CD4-positive, alpha-beta memory T cell (primary cell): ENCODE measurements at regions not wholly inside any gene's neighbourhood (a gene's known extent, or its start where the extent isn't known, plus 50 kb on each side); places are given as distances from the start of the nearest gene placed in this dataset.

Source experiments
- CTCF ChIA-PET: fragments of 350-600 bp; sonication (Branson Sonifier 250); formaldehyde crosslinking; loops from one replicate; lab custom pipeline; 2021; ENCODE audit warnings: inconsistent platforms; ENCODE audit not compliant: partially characterized antibody; lab: Charles Lee
- POLR2A ChIA-PET: fragments of 350-600 bp; sonication (Branson Sonifier 250); formaldehyde crosslinking; loops from one replicate; lab custom pipeline; 2021; ENCODE audit not compliant: partially characterized antibody; lab: Charles Lee
- DNase-seq, 5 donors: peaks; one replicate each; pipeline versions ENCODE4 v3.0.0 to v3.0.0-alpha.2; 2020 to 2022; ENCODE audit warnings: mixed read lengths in 1 of 5
- H3K27ac ChIP-seq: one replicate; pipeline ENCODE4 v1.7.0; 2013; ENCODE audit warnings: low read depth, low read length
- H3K27me3 ChIP-seq: 2 replicates; pipeline ENCODE4 v1.7.0; 2013; ENCODE audit warnings: mild to moderate bottlenecking, low read length, moderate library complexity; ENCODE audit not compliant: insufficient read depth
- H3K36me3 ChIP-seq: 2 replicates; pipeline ENCODE4 v1.7.0; 2013; ENCODE audit warnings: mild to moderate bottlenecking, low read length, moderate library complexity; ENCODE audit not compliant: insufficient read depth
- H3K4me1 ChIP-seq: 2 replicates; pipeline ENCODE4 v1.7.0; 2013; ENCODE audit warnings: mild to moderate bottlenecking, low read length, moderate library complexity; ENCODE audit not compliant: insufficient read depth
- H3K4me3 ChIP-seq, 2 donors: one replicate each; pipeline ENCODE4 v1.7.0; 2013; ENCODE audit warnings: low read length in 2 of 2, mild to moderate bottlenecking in 1 of 2
- H3K9me3 ChIP-seq, 2 donors: one replicate each; pipeline ENCODE4 v1.7.0; 2013; ENCODE audit warnings: low read length in 2 of 2, control low read depth in 1 of 2; ENCODE audit not compliant: control insufficient read depth in 1 of 2
- H3K27ac Mint-ChIP-seq, 7 donors: one replicate each; pipeline ENCODE4 v1.8.0; 2020 to 2021; ENCODE audit warnings: mixed read lengths in 7 of 7, mild to moderate bottlenecking in 6 of 7, inconsistent platforms in 3 of 7, moderate library complexity in 3 of 7
- H3K27me3 Mint-ChIP-seq, 2 donors: one replicate each; pipeline ENCODE4 v1.8.0; 2020 to 2021; ENCODE audit warnings: mixed read lengths in 2 of 2
- H3K36me3 Mint-ChIP-seq, 2 donors: one replicate each; pipeline ENCODE4 v1.8.0; 2020 to 2021; ENCODE audit warnings: mixed read lengths in 2 of 2, inconsistent platforms in 1 of 2, mild to moderate bottlenecking in 1 of 2
- H3K4me1 Mint-ChIP-seq, 4 donors: one replicate each; pipeline ENCODE4 v1.8.0; 2020 to 2021; ENCODE audit warnings: mixed read lengths in 4 of 4, mild to moderate bottlenecking in 1 of 4
- H3K4me3 Mint-ChIP-seq, 8 donors: one replicate each; pipeline ENCODE4 v1.8.0; 2020 to 2021; ENCODE audit warnings: mixed read lengths in 8 of 8, mild to moderate bottlenecking in 7 of 8, moderate library complexity in 6 of 8, inconsistent platforms in 3 of 8
- H3K9me3 Mint-ChIP-seq, 8 donors: one replicate each; pipeline ENCODE4 v1.8.0; 2020 to 2021; ENCODE audit warnings: mixed read lengths in 8 of 8, mild to moderate bottlenecking in 5 of 8, inconsistent platforms in 3 of 8, moderate library complexity in 1 of 8
- intact Hi-C: fragments of 100-400 bp; cut with micrococcal nuclease; formaldehyde crosslinking; loops from one replicate; pipeline ENCODE4 v1.15.1; 2023

DNA sequence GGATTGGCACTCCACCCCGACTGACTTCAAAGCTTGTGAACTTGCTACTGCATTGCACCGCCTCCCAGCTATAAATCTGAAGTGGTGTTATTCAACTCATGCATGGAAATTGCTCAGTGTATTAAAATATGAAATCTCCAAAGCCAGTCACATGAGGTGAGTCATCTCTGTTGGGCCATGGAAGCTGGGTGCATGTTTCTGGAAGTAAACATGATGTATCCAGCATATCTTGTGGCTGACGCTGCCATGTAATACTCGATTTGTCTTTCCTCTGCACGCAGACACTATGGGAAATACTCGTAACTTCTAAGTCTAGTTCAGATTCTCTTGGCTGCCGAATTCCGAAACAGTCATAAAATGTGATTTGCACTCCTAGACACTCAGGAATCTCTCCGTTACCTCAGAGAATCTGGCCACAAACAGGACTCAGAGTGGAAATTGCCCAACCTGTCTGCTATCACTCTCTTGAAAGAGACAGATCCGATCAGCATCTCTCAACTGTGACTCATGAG, 154.9 kb upstream of the MPPED2 start:
- H3K4me1 Mint-ChIP-seq = no peaks in the 10 kb centered on the region
- no peaks in the 10 kb centered on the region for H3K4me1 ChIP-seq
- no peaks in the 10 kb centered on the region for H3K27me3 Mint-ChIP-seq
- H3K9me3 Mint-ChIP-seq = peaks cover 0 to 8% (median 4%) of the 10 kb centered on the region in 8 donors
- CTCF ChIA-PET = no interaction called here
- no peak overlapping the region for H3K4me3 Mint-ChIP-seq
- DNase-seq = no peak
- H3K27me3 ChIP-seq = no peaks in the 10 kb centered on the region
- H3K36me3 ChIP-seq = no peaks in the 10 kb centered on the region
- POLR2A ChIA-PET = no interaction called here
- H3K9me3 ChIP-seq = no peaks in the 10 kb centered on the region
- intact Hi-C loops = no loop called here
- no peaks in the 10 kb centered on the region for H3K36me3 Mint-ChIP-seq
- no peak overlapping the region for H3K27ac ChIP-seq
- H3K4me3 ChIP-seq = no peak overlapping the region
- no peak overlapping the region for H3K27ac Mint-ChIP-seq

DNA sequence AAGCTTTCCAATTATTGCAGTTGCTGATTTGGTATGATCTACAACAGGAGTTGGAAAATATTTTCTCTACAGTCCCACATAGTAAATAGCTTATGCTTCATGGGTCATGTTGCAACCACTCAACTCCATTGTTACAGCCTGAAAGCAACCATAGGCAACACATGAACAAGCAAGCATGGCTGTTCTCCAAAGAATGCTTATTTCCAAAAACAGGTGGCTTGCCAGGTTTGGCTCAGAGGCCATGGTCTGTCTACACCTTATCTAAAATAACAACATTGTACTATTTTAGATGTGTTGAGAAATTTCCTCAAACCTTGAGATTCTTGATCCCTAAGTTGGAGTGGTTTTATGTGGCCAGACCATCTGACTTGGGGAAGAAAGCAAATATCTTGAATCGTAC, 153.9 kb upstream of the MPPED2 start:
- no peaks in the 10 kb centered on the region for H3K27me3 ChIP-seq
- ChIA-PET CTCF (no interaction called here), POLR2A (no interaction called here)
- H3K27me3 Mint-ChIP-seq = no peaks in the 10 kb centered on the region
- peaks cover 0 to 8% (median 4%) of the 10 kb centered on the region in 8 donors for H3K9me3 Mint-ChIP-seq
- H3K27ac ChIP-seq = no peak overlapping the region
- no peak overlapping the region for H3K27ac Mint-ChIP-seq
- no peaks in the 10 kb centered on the region for H3K4me1 ChIP-seq
- no peaks in the 10 kb centered on the region for H3K36me3 Mint-ChIP-seq
- DNase-seq = no peak
- H3K9me3 ChIP-seq = no peaks in the 10 kb centered on the region
- H3K36me3 ChIP-seq = no peaks in the 10 kb centered on the region
- H3K4me1 Mint-ChIP-seq = no peaks in the 10 kb centered on the region
- intact Hi-C loops = no loop called here
- H3K4me3 Mint-ChIP-seq = no peak overlapping the region
- no peak overlapping the region for H3K4me3 ChIP-seq

DNA sequence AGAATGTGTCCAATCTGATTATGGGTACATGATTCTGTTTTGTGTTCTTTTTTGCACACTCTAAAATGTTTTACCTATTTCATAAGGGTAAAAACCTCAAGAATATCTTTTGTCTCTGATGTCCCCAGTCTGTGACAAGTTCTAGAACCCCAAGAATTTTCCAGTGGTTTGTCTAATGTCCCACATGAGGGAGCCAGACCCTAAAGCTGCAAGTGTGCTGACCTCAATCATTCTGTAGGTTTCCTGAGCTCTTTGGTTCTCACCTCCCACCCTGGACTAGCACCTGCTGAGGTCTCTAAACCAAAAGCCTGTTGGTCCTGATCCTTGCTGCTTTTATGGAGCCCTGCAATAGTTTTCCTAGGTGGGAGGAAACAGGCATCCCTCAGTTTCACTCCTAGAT, 149.8 kb upstream of the MPPED2 start:
- intact Hi-C loops = no loop called here
- Histone ChIP-seq H3K4me3 (no peak overlapping the region), H3K4me1 (no peaks in the 10 kb centered on the region), H3K27me3 (no peaks in the 10 kb centered on the region), H3K9me3 (no peaks in the 10 kb centered on the region), H3K36me3 (no peaks in the 10 kb centered on the region), H3K27ac (no peak overlapping the region)
- no peak for DNase-seq
- Mint-ChIP-seq H3K36me3 (no peaks in the 10 kb centered on the region), H3K4me3 (no peak overlapping the region), H3K4me1 (no peaks in the 10 kb centered on the region), H3K27ac (no peak overlapping the region), H3K27me3 (no peaks in the 10 kb centered on the region), H3K9me3 (peaks cover 0 to 7% (median 3%) of the 10 kb centered on the region in 8 donors)
- ChIA-PET CTCF (no interaction called here), POLR2A (no interaction called here)

DNA sequence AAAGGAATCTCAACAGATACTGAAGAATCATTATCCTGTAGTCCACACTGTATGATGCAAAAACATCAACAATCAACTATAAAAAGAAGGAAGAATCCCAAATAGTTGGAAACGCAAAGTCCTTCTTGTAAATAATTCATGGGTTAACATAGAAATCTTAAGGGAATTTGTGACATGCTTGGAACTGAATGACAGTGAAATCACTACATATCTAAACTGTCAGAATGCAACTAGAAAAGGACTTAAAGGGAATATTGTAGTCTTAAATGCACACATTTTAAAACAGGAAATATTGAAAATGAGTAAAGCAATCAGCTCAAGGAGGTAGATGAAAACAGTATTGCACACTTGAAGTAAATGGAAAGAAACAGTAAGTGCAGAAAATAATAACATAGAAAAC, 147.6 kb upstream of the MPPED2 start:
- CTCF ChIA-PET = no interaction called here
- no peak overlapping the region for H3K27ac Mint-ChIP-seq
- no peaks in the 10 kb centered on the region for H3K27me3 Mint-ChIP-seq
- intact Hi-C loops = no loop called here
- H3K9me3 Mint-ChIP-seq = peaks cover 0 to 5% (median 2%) of the 10 kb centered on the region in 8 donors
- no peaks in the 10 kb centered on the region for H3K9me3 ChIP-seq
- no peak for DNase-seq
- no peaks in the 10 kb centered on the region for H3K4me1 ChIP-seq
- no peaks in the 10 kb centered on the region for H3K36me3 Mint-ChIP-seq
- H3K4me3 ChIP-seq = no peak overlapping the region
- POLR2A ChIA-PET = no interaction called here
- H3K4me1 Mint-ChIP-seq = no peaks in the 10 kb centered on the region
- H3K4me3 Mint-ChIP-seq = no peak overlapping the region
- no peak overlapping the region for H3K27ac ChIP-seq
- H3K36me3 ChIP-seq = no peaks in the 10 kb centered on the region
- no peaks in the 10 kb centered on the region for H3K27me3 ChIP-seq

DNA sequence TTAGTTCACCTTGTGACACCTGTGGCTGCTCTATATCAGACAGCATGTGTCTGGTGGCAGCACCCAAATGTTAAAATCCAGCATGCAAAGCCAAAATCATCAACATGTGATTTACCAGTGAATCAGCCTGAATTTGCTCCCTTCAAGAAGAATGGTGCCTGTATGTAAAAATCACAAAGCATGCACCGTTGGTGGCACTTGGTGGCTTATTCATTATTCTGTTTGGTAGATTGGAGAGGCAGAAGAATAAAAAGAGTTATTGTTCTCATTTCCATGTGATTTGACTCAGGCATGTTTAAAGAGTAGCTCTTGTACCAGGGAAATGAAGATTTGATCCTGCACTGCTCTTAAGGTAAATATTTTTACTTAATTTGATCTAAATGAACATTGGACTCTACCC, 143.9 kb upstream of the MPPED2 start:
- Mint-ChIP-seq H3K4me1 (no peaks in the 10 kb centered on the region), H3K27ac (no peak overlapping the region), H3K27me3 (no peaks in the 10 kb centered on the region), H3K36me3 (no peaks in the 10 kb centered on the region), H3K4me3 (no peak overlapping the region), H3K9me3 (no peaks in the 10 kb centered on the region)
- Histone ChIP-seq H3K9me3 (no peaks in the 10 kb centered on the region), H3K36me3 (no peaks in the 10 kb centered on the region), H3K4me1 (no peaks in the 10 kb centered on the region), H3K4me3 (no peak overlapping the region), H3K27ac (no peak overlapping the region), H3K27me3 (no peaks in the 10 kb centered on the region)
- intact Hi-C loops = no loop called here
- POLR2A ChIA-PET = no interaction called here
- DNase-seq = no peak
- CTCF ChIA-PET = no interaction called here

DNA sequence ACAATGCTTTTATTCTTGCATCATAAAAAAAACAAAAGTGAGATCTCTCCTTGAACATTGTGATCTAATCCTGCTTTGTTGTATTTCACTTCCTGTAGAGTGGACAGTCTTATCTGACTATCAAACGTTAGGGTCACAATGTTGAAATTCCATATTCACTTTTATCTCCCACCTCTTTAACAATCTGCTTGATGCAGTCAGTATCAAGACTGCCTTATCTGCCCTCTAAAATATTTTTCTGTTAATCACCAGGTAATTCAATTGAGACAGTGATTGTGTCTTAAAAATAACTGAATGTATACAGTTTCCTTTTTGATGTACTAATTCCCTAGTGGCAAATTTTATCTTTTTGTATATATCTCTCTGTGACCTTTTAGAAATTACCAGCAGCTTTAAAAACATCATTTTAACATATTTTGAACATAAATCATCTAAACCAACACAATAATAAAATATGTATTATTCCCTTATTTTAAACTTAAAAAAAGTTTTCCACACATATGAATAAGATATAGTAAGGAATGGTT, 143.1 kb upstream of the MPPED2 start:
- no peak overlapping the region for H3K4me3 Mint-ChIP-seq
- no peaks in the 10 kb centered on the region for H3K4me1 ChIP-seq
- intact Hi-C loops = no loop called here
- no peaks in the 10 kb centered on the region for H3K36me3 ChIP-seq
- H3K36me3 Mint-ChIP-seq = no peaks in the 10 kb centered on the region
- no peak overlapping the region for H3K4me3 ChIP-seq
- CTCF ChIA-PET = no interaction called here
- POLR2A ChIA-PET = no interaction called here
- no peaks in the 10 kb centered on the region for H3K4me1 Mint-ChIP-seq
- no peaks in the 10 kb centered on the region for H3K27me3 ChIP-seq
- H3K27ac Mint-ChIP-seq = no peak overlapping the region
- H3K27me3 Mint-ChIP-seq = no peaks in the 10 kb centered on the region
- no peak for DNase-seq
- no peaks in the 10 kb centered on the region for H3K9me3 ChIP-seq
- H3K9me3 Mint-ChIP-seq = peaks cover 0 to under 1% (median 0%) of the 10 kb centered on the region in 8 donors
- no peak overlapping the region for H3K27ac ChIP-seq

DNA sequence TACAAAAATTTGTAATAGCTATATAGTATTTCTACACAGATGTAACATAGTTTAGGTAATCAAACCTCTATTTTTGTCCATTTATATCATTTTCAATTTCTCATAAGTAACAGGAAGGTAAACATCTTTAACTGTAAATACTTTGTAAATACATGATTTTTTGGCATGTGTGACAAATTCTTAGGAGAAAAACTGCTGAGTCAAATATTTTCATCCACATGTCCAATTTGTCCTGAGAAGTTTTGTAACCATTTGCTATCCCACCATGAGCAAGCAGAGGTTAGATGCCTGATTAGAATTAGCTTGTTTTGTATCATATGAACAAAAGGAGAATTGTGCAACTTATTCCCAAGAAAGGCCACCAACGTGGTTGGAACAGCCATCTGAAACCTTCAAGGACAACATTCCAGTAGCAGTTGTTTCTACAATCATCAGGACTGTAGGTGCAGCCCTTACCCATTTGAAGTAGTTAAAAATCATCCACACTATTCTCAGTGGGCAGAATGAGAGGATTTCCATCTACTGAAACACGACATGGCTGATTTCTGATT, 139.6 kb upstream of the MPPED2 start:
- H3K4me3 ChIP-seq = no peak overlapping the region
- Mint-ChIP-seq H3K27ac (no peak overlapping the region), H3K4me1 (no peaks in the 10 kb centered on the region), H3K9me3 (peaks cover 0 to 4% (median 0%) of the 10 kb centered on the region in 8 donors), H3K36me3 (no peaks in the 10 kb centered on the region), H3K27me3 (no peaks in the 10 kb centered on the region), H3K4me3 (no peak overlapping the region)
- no peaks in the 10 kb centered on the region for H3K27me3 ChIP-seq
- no peaks in the 10 kb centered on the region for H3K4me1 ChIP-seq
- H3K9me3 ChIP-seq = no peaks in the 10 kb centered on the region
- H3K27ac ChIP-seq = no peak overlapping the region
- H3K36me3 ChIP-seq = no peaks in the 10 kb centered on the region
- CTCF ChIA-PET = no interaction called here
- DNase-seq = no peak
- intact Hi-C loops = no loop called here
- POLR2A ChIA-PET = no interaction called here
